ENCODE measurements at regions not wholly inside any gene's neighbourhood (a gene's known extent, or its start where the extent isn't known, plus 50 kb on each side); places are given as distances from the start of the nearest gene placed in this dataset.
"Not testable (repeated sequence)": the region's sequence is repeated elsewhere in the genome, so short reads cannot be mapped to it uniquely, and the experiment has no call there.

GRCh38 chr17:64775701-64776570 lies 113.8 kb upstream of the SMURF2 start:
- no peak for DNase-seq (ENCODE audit: low read depth)
- H3K4me3 ChIP-seq (ENCODE audit: low read depth, low read length), result no peak overlapping the region

- no peak for DNase-seq (ENCODE audit: low read depth)
- H3K4me3 ChIP-seq (ENCODE audit: low read depth, low read length), result no peak overlapping the region
Measured at GRCh38 chr17:64774888-64775540, 112.9 kb upstream of the SMURF2 start.

GRCh38 chr17:64773836-64774761 lies 112.0 kb upstream of the SMURF2 start:
- DNase-seq (ENCODE audit: low read depth), result no peak
- no peak overlapping the region for H3K4me3 ChIP-seq (ENCODE audit: low read depth, low read length)

- no peak for DNase-seq (ENCODE audit: low read depth)
Measured at GRCh38 chr17:64773386-64773835, 111.3 kb upstream of the SMURF2 start.

GRCh38 chr17:64772845-64773299 lies 110.8 kb upstream of the SMURF2 start:
- no peak overlapping the region for H3K4me3 ChIP-seq (ENCODE audit: low read depth, low read length)
- DNase-seq (ENCODE audit: low read depth), result no peak

More at GRCh38 chr17:64773386-64773835, 111.3 kb upstream of the SMURF2 start:
- H3K4me3 ChIP-seq (ENCODE audit: low read depth, low read length), result no peak overlapping the region

GRCh38 chr17:64771980-64772844 lies 110.1 kb upstream of the SMURF2 start:
- DNase-seq (ENCODE audit: low read depth), result no peak
- H3K4me3 ChIP-seq (ENCODE audit: low read depth, low read length), result no peak overlapping the region

- no peak for DNase-seq (ENCODE audit: low read depth)
- H3K4me3 ChIP-seq (ENCODE audit: low read depth, low read length), result no peak overlapping the region
Measured at GRCh38 chr17:64769712-64770111, 107.6 kb upstream of the SMURF2 start.

GRCh38 chr17:64767269-64767997 lies 105.3 kb upstream of the SMURF2 start:
- no peak for DNase-seq (ENCODE audit: low read depth)
- no peak overlapping the region for H3K4me3 ChIP-seq (ENCODE audit: low read depth, low read length)

GRCh38 chr17:64765191-64765889 lies 103.2 kb upstream of the SMURF2 start:
- DNase-seq (ENCODE audit: low read depth), result no peak
- H3K4me3 ChIP-seq (ENCODE audit: low read depth, low read length), result no peak overlapping the region

- no peak for DNase-seq (ENCODE audit: low read depth)
- H3K4me3 ChIP-seq (ENCODE audit: low read depth, low read length), result no peak overlapping the region
Measured at GRCh38 chr17:64750891-64751677, 89.0 kb upstream of the SMURF2 start.

GRCh38 chr17:64750478-64750877 lies 88.4 kb upstream of the SMURF2 start:
- DNase-seq (ENCODE audit: low read depth), result no peak
- H3K4me3 ChIP-seq (ENCODE audit: low read depth, low read length), result no peak overlapping the region

- H3K4me3 ChIP-seq (ENCODE audit: low read depth, low read length), result no peak overlapping the region
- no peak for DNase-seq (ENCODE audit: low read depth)
Measured at GRCh38 chr17:64749306-64749705, 87.2 kb upstream of the SMURF2 start.

GRCh38 chr17:64747938-64748540 lies 85.9 kb upstream of the SMURF2 start:
- H3K4me3 ChIP-seq (ENCODE audit: low read depth, low read length), result no peak overlapping the region
- no peak for DNase-seq (ENCODE audit: low read depth)

- DNase-seq (ENCODE audit: low read depth), result no peak
- no peak overlapping the region for H3K4me3 ChIP-seq (ENCODE audit: low read depth, low read length)
Measured at GRCh38 chr17:64742326-64742725, 80.2 kb upstream of the SMURF2 start.

GRCh38 chr17:64741916-64742315 lies 79.8 kb upstream of the SMURF2 start:
- not testable (repeated sequence) for H3K4me3 ChIP-seq (ENCODE audit: low read depth, low read length)
- DNase-seq (ENCODE audit: low read depth), result peak; percentile 66

- no peak overlapping the region for H3K4me3 ChIP-seq (ENCODE audit: low read depth, low read length)
- peak; percentile 54 for DNase-seq (ENCODE audit: low read depth)
Measured at GRCh38 chr17:64741038-64741641, 79.0 kb upstream of the SMURF2 start.

Data from skeletal muscle cell (primary cell).